DMS153 (cell line): ENCODE measurements at regions not wholly inside any gene's neighbourhood (a gene's known extent, or its start where the extent isn't known, plus 50 kb on each side); places are given as distances from the start of the nearest gene placed in this dataset.
"Not testable (repeated sequence)": the region's sequence is repeated elsewhere in the genome, so short reads cannot be mapped to it uniquely, and the experiment has no call there.

ENCODE experiments used
- DNase-seq: peaks from one replicate; lab custom pipeline; 2025; lab: John Stamatoyannopoulos, UW

GRCh38 chr4:52512291-52512690 lies 146.8 kb downstream of the USP46 start:
- no peak for DNase-seq

GRCh38 chr4:52522093-52522492 lies 137.0 kb downstream of the USP46 start:
- DNase-seq, result not testable (repeated sequence)

- DNase-seq, result no peak
Measured at GRCh38 chr4:52529983-52530382, 129.1 kb downstream of the USP46 start.

- no peak for DNase-seq
Measured at GRCh38 chr4:52535793-52536192, 123.3 kb downstream of the USP46 start.
